ENCODE measurements at regions not wholly inside any gene's neighbourhood (a gene's known extent, or its start where the extent isn't known, plus 50 kb on each side); places are given as distances from the start of the nearest gene placed in this dataset.
"Not testable (repeated sequence)": the region's sequence is repeated elsewhere in the genome, so short reads cannot be mapped to it uniquely, and the experiment has no call there.

- H3K4me3 ChIP-seq (ENCODE audit: low read depth, low read length); DNase-seq (ENCODE audit: low read depth): not testable (repeated sequence)
Observed at GRCh38 chr2:138872116-138872515, 91.9 kb upstream of the NXPH2 start.

- no peak overlapping the region for H3K4me3 ChIP-seq (ENCODE audit: low read depth, low read length)
- DNase-seq (ENCODE audit: low read depth), result no peak
Observed at GRCh38 chr2:138871312-138871711, 91.1 kb upstream of the NXPH2 start.

DNA sequence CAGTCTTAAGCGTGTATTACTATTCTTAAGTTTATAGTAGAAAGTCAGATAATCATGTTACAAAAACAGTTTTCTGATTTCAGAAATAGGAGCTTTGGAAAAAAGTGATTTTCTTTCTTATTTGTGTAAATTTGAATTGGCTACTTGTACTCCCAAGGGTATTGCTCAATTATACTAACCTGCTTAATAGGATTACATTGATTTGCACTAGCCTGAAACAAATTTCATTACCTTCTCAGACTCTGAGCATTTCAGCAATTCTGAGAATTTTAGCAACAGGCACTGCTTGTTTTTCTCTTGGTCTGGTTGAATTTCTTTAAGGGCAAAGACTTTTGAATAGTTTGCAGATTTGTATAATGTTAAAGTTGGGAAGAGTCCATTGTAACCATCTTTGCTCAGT lies 87.2 kb upstream of the NXPH2 start:
- no peak for DNase-seq (ENCODE audit: low read depth)
- H3K4me3 ChIP-seq (ENCODE audit: low read depth, low read length), result no peak overlapping the region

DNA sequence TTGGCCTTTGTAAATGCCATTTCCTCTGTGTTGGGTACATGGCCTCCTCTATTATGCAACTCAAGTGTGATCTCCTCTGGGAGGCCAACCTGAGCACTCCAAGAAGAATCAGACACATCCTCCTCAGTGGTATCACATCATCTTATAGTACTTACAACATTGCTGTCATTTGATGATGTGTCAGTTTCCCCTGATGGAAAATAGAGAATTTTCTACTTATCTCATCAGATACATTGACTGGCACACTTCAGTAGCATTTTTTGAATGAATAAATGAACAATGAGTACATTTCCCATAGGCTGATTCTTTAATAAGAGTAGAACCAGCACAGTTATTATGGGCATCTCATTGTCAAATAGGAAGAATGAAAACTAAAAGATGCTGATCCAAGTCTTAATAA lies 86.6 kb upstream of the NXPH2 start:
- no peak for DNase-seq (ENCODE audit: low read depth)
- no peak overlapping the region for H3K4me3 ChIP-seq (ENCODE audit: low read depth, low read length)

DNA sequence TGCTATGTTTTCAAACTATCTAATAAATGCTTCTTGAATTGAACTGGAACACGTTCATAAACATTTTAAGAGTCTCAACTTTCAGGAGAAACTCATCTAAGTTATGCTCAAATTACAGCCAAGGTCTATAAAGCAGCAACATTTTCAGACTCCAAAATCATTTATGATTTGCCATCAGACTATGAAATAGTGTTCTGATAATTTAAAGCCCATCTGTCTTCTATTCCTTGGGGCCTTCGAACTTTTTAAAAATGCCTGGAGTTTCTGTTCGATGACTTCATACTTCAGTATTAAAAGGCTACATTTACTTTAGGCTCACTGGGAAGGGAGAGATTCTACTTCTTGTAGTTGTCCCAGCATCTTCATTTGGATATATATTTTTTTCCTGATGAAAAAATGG lies 73.6 kb upstream of the NXPH2 start:
- no peak overlapping the region for H3K4me3 ChIP-seq (ENCODE audit: low read depth, low read length)
- no peak for DNase-seq (ENCODE audit: low read depth)

GRCh38 chr2:138853296-138853695 lies 73.1 kb upstream of the NXPH2 start:
- no peak overlapping the region for H3K4me3 ChIP-seq (ENCODE audit: low read depth, low read length)
- DNase-seq (ENCODE audit: low read depth), result no peak

DNA sequence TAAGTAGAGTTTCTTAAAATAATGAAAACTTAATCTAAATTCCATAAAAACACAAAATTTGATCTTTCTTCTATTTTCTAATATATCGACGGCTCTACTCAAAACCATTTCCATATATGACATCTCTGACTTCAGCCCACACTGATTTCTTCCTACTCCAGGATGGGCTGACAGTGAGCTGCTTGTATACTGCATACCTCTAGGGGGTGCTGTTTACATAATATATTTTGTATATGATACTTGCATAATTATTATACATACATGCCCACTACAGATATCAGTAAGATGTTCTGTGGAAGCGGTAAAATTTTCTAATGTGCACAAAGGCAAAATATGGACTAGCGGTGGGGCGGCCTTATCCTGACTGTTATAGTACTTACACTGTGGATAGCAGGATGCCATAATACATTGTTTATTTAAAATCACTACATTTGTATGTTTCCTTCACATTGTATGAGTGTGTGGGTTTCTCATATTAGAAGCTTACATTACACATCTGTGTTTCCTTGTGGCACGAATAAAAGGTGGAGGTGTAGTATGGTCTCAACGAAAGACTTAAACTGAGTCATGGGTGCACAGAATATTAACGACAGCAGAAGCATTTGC lies 66.1 kb upstream of the NXPH2 start:
- no peak overlapping the region for H3K4me3 ChIP-seq (ENCODE audit: low read depth, low read length)
- no peak for DNase-seq (ENCODE audit: low read depth)

GRCh38 chr2:138842341-138842740 lies 62.2 kb upstream of the NXPH2 start:
- DNase-seq (ENCODE audit: low read depth), result no peak
- no peak overlapping the region for H3K4me3 ChIP-seq (ENCODE audit: low read depth, low read length)

- no peak overlapping the region for H3K4me3 ChIP-seq (ENCODE audit: low read depth, low read length)
- DNase-seq (ENCODE audit: low read depth), result no peak
Observed at GRCh38 chr2:138841459-138841858, 61.3 kb upstream of the NXPH2 start.

DNA sequence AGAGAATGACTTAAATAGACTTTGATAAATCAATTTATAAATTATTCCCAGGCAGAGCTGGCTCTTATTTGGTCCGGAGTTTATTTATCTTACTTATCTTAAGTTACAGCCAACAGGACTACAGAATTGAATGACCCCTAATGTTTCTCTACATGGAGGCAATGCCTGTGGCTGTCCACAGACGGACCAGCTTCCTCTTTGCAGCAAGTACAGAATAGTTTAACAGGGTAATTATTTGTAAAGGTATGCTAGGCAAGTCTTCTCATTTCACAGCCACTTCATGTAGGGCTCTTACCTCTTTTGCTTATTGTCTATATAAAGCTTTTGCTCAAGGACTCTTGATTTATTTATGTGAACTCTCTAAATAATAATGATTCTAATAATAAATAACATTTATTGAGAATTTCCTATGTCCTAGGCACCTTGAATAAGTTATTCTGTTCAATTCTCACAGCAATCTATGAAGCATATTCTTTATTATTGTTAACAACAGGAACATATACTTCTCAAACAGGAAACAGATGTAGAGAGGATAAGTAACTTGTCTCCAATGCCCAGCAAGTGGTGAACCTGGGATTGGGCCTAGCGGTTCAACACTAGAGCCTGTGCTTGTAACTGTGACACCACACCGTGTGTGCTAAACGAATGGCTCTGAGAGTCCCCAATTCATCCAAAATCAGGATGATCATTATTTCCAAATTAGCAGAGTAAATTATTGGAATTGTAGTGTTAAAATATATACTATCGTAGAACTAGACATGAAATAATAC lies 58.8 kb upstream of the NXPH2 start:
- DNase-seq (ENCODE audit: low read depth), result no peak
- H3K4me3 ChIP-seq (ENCODE audit: low read depth, low read length), result no peak overlapping the region

DNA sequence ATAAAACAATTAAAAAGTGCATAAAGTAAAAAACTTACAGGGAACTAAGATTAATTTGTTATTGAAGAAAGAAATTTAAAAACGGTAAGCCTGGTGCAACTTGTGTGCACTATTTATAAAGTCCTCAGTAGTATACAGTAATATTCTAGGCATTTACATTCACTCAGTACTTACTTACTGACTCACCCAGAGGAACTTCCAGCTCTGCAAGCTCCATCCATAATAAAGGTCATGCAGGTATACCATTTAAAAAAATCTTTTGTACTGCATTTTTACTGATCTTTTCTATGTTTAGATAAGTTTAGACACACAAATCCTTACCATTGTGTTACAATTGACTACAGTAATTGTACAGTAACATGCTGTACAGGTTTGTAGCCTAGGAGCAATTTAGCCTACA lies 51.5 kb upstream of the NXPH2 start:
- DNase-seq (ENCODE audit: low read depth), result no peak
- no peak overlapping the region for H3K4me3 ChIP-seq (ENCODE audit: low read depth, low read length)

DNA sequence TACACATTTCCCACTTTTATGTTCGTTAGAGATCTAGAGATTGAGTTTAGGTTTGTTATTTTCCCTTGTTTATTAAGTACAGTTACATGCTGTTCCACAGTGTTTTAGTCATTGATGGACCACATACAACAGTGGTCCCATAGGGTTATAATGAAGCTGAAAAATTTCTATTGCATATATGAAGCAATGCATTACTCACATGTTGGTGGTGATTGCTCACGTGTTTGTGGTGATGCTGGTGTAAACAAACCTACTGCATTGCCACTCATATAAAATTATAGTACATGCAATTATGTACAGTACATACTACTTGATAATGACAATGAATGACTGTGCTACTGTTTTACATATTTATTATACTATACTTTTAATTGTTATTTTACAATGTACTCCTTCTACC lies 51.0 kb upstream of the NXPH2 start:
- DNase-seq (ENCODE audit: low read depth), result no peak
- H3K4me3 ChIP-seq (ENCODE audit: low read depth, low read length), result no peak overlapping the region

- no peak overlapping the region for H3K4me3 ChIP-seq (ENCODE audit: low read depth, low read length)
- no peak for DNase-seq (ENCODE audit: low read depth)
Observed at GRCh38 chr2:138830547-138830946, 50.4 kb upstream of the NXPH2 start.
